WTC11 (cell line): ENCODE measurements at regions not wholly inside any gene's neighbourhood (a gene's known extent, or its start where the extent isn't known, plus 50 kb on each side); places are given as distances from the start of the nearest gene placed in this dataset.

Experiments used
- ATAC-seq: fragments of 200-7000 bp; cut with Tn5 transposase; 2 replicates; pipeline ENCODE4 v1.10.0; 2021; ENCODE audit warnings: mild to moderate bottlenecking, moderate library complexity
- CTCF ChIA-PET: fragments of 300-600 bp; sonication (Branson Sonifier 250); formaldehyde crosslinking; loops from one replicate; lab custom pipeline; 2021; ENCODE audit warnings: antibody characterized with exemption; lab: Charles Lee
- POLR2A ChIA-PET: fragments of 350-600 bp; sonication (Branson Sonifier 250); formaldehyde crosslinking; loops from one replicate; lab custom pipeline; 2021; ENCODE audit warnings: antibody characterized with exemption; lab: Charles Lee
- DNase-seq: peaks from one replicate; pipeline ENCODE4 v3.0.0; 2021; ENCODE audit warnings: low spot score
- H3K27ac Mint-ChIP-seq: 2 replicates; pipeline ENCODE4 v1.8.0; 2021; ENCODE audit warnings: mixed read lengths
- H3K27me3 Mint-ChIP-seq: 2 replicates; pipeline ENCODE4 v1.8.0; 2021; ENCODE audit warnings: low read depth, mild to moderate bottlenecking, moderate library complexity, mixed read lengths
- H3K36me3 Mint-ChIP-seq: 2 replicates; pipeline ENCODE4 v1.8.0; 2021; ENCODE audit warnings: mixed read lengths
- H3K4me1 Mint-ChIP-seq: 2 replicates; pipeline ENCODE4 v1.8.0; 2022; ENCODE audit warnings: mixed read lengths
- H3K4me3 Mint-ChIP-seq: 2 replicates; pipeline ENCODE4 v1.8.0; 2021; ENCODE audit warnings: mild to moderate bottlenecking, moderate library complexity, mixed read lengths
- H3K9me3 Mint-ChIP-seq: 2 replicates; pipeline ENCODE4 v1.8.0; 2021; ENCODE audit warnings: mixed read lengths
- CBFB ChIP-seq: sonication (generic); formaldehyde crosslinking; IDR thresholded peaks from 2 replicates; pipeline ENCODE4 v1.8.1; 2022; ENCODE audit warnings: mild to moderate bottlenecking, low read depth, missing genetic modification reagents
- ETV6 ChIP-seq: sonication (generic); formaldehyde crosslinking; IDR thresholded peaks from 2 replicates; pipeline ENCODE4 v1.8.1; 2022; ENCODE audit warnings: mild to moderate bottlenecking, missing genetic modification reagents
- FOXK1 ChIP-seq: sonication (generic); formaldehyde crosslinking; IDR thresholded peaks from 2 replicates; pipeline ENCODE4 v1.8.0; 2022; ENCODE audit warnings: mild to moderate bottlenecking, moderate library complexity, missing genetic modification reagents
- FOXP1 ChIP-seq: sonication (generic); formaldehyde crosslinking; IDR thresholded peaks from 2 replicates; pipeline ENCODE4 v1.8.0; 2022; ENCODE audit warnings: missing genetic modification reagents, mild to moderate bottlenecking, moderate library complexity, borderline replicate concordance
- GRHL2 ChIP-seq: fragments of 250-450 bp; sonication (Bioruptor Pico); IDR thresholded peaks from 2 replicates; pipeline ENCODE4 v1.8.0; 2022; ENCODE audit warnings: mild to moderate bottlenecking, moderate library complexity; ENCODE audit not compliant: insufficient replicate concordance, severe bottlenecking
- GTF2I ChIP-seq: fragments of 250-450 bp; sonication (Bioruptor Pico); conservative IDR thresholded peaks from 2 replicates; pipeline ENCODE4 v1.4.0; 2021; ENCODE audit warnings: mild to moderate bottlenecking
- HMGA2 ChIP-seq: fragments of 250-450 bp; sonication (Bioruptor Pico); IDR thresholded peaks from 2 replicates; pipeline ENCODE4 v1.4.0; 2021; ENCODE audit warnings: mild to moderate bottlenecking, moderate library complexity
- IRF2 ChIP-seq: sonication (generic); formaldehyde crosslinking; IDR thresholded peaks from 2 replicates; pipeline ENCODE4 v1.8.0; 2022; ENCODE audit warnings: low read depth, missing genetic modification reagents, borderline replicate concordance
- NFYB ChIP-seq: sonication (generic); formaldehyde crosslinking; conservative IDR thresholded peaks from 2 replicates; pipeline ENCODE4 v1.8.0; 2022; ENCODE audit warnings: low read depth, missing genetic modification reagents
- NR3C1 ChIP-seq: sonication (generic); formaldehyde crosslinking; conservative IDR thresholded peaks from 2 replicates; pipeline ENCODE4 v1.8.1; 2023; ENCODE audit warnings: low read depth, mild to moderate bottlenecking, missing genetic modification reagents
- RELA ChIP-seq: sonication (generic); formaldehyde crosslinking; IDR thresholded peaks from 2 replicates; pipeline ENCODE4 v1.8.1; 2022; ENCODE audit warnings: missing genetic modification reagents, mild to moderate bottlenecking, borderline replicate concordance
- SP1 ChIP-seq: sonication (generic); formaldehyde crosslinking; conservative IDR thresholded peaks from 2 replicates; pipeline ENCODE4 v1.8.1; 2022; ENCODE audit warnings: missing genetic modification reagents
- ZNF396 ChIP-seq: fragments of 250-450 bp; sonication (Bioruptor Pico); IDR thresholded peaks from 2 replicates; pipeline ENCODE4 v1.8.0; 2021; ENCODE audit warnings: mild to moderate bottlenecking, moderate library complexity, borderline replicate concordance
- ZNF423 ChIP-seq: fragments of 250-450 bp; sonication (Bioruptor Pico); IDR thresholded peaks from 2 replicates; pipeline ENCODE4 v2.1.2; 2022; ENCODE audit warnings: mild to moderate bottlenecking, moderate library complexity
- TF ChIP-seq, protein P1 (sequence below): sonication (generic); formaldehyde crosslinking; IDR thresholded peaks from 2 replicates; pipeline ENCODE4 v1.8.1; 2023; ENCODE audit warnings: mild to moderate bottlenecking, missing genetic modification reagents, moderate library complexity
- TF ChIP-seq, protein P2 (sequence below): sonication (generic); formaldehyde crosslinking; IDR thresholded peaks from 2 replicates; pipeline ENCODE4 v1.8.1; 2022; ENCODE audit warnings: missing genetic modification reagents, borderline replicate concordance
- TF ChIP-seq, protein P3 (sequence below): fragments of 250-450 bp; sonication (Bioruptor Pico); IDR thresholded peaks from 2 replicates; pipeline ENCODE4 v1.8.0; 2021; ENCODE audit warnings: mild to moderate bottlenecking
- TF ChIP-seq, protein P4 (sequence below): sonication (generic); formaldehyde crosslinking; IDR thresholded peaks from 2 replicates; pipeline ENCODE4 v1.8.0; 2023; ENCODE audit warnings: missing genetic modification reagents
- TF ChIP-seq, protein P5 (sequence below): sonication (generic); formaldehyde crosslinking; IDR thresholded peaks from 2 replicates; pipeline ENCODE4 v1.8.1; 2022; ENCODE audit warnings: mild to moderate bottlenecking, missing genetic modification reagents, moderate library complexity, borderline replicate concordance
- TF ChIP-seq, protein P6 (sequence below): sonication (generic); formaldehyde crosslinking; IDR thresholded peaks from 2 replicates; pipeline ENCODE4 v1.8.0; 2023; ENCODE audit warnings: missing genetic modification reagents, mild to moderate bottlenecking, borderline replicate concordance
- TF ChIP-seq, protein P7 (sequence below): sonication (generic); formaldehyde crosslinking; IDR thresholded peaks from 2 replicates; pipeline ENCODE4 v1.8.1; 2022; ENCODE audit warnings: mild to moderate bottlenecking, moderate library complexity, missing genetic modification reagents

DNA sequence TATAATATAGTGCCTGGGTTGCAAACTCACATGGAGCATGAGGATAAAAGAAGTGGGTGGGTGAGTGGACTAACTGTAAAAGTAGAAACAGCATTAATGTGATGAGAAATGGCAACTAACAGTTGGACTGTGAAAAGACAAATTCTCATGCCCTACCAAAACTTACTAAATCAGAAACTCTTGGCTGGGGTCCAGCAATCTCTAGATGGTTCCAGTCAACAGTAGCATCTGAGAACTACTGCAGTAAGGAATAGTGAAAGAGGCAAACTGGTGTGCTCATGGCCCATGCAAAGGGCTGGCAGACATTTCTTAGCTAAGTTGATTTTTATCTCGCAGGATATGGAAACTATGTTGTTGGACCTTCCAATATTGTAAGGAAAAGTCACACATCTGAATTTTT lies 150.3 kb downstream of the PIK3R1 start:
- Mint-ChIP-seq H3K4me3 (no peak overlapping the region), H3K4me1 (peaks cover 8% of the 10 kb centered on the region; the same call in 1 of the 2 replicates), H3K9me3 (peaks cover 8% of the 10 kb centered on the region; the same call in 1 of the 2 replicates), H3K27ac (no peak overlapping the region), H3K36me3 (no peaks in the 10 kb centered on the region), H3K27me3 (no peaks in the 10 kb centered on the region)
- DNase-seq (no peak), ATAC-seq (no peak)
- ChIA-PET POLR2A (no interaction called here), CTCF (no interaction called here)
- TF ChIP-seq, protein P1, sequence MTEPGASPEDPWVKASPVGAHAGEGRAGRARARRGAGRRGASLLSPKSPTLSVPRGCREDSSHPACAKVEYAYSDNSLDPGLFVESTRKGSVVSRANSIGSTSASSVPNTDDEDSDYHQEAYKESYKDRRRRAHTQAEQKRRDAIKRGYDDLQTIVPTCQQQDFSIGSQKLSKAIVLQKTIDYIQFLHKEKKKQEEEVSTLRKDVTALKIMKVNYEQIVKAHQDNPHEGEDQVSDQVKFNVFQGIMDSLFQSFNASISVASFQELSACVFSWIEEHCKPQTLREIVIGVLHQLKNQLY (CRISPR knock-in tag): no peak

DNA sequence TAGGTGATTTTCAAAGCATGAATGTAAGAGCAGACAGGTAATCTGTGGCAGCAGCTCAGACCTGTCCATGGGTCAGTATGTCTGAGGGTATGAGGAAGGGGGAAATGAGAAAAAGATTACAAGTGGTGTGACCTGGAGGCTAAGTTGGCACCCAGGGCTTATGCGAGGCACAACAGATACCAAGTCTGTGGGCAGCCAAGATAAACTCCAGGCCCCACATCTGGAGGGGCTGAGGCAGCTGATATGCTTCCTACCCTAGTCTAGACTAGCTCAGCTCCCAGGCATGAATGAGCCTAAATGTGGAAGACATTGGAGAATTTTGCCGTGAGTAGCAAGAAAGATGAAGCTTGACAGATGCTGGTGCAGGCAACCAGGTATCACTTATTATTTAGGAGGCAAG lies 151.7 kb downstream of the PIK3R1 start:
- TF ChIP-seq GRHL2 (CRISPR knock-in tag) (no peak), IRF2 (CRISPR knock-in tag) (no peak), NR3C1 (CRISPR knock-in tag) (no peak), ZNF423 (CRISPR knock-in tag) (no peak), CBFB (CRISPR knock-in tag) (no peak), HMGA2 (no peak), ETV6 (CRISPR knock-in tag) (no peak), GTF2I (CRISPR knock-in tag) (no peak), ZNF396 (no peak), SP1 (CRISPR knock-in tag) (no peak), RELA (CRISPR knock-in tag) (no peak), FOXP1 (no peak), FOXK1 (CRISPR knock-in tag) (no peak), NFYB (no peak)
- TF ChIP-seq, protein P2, sequence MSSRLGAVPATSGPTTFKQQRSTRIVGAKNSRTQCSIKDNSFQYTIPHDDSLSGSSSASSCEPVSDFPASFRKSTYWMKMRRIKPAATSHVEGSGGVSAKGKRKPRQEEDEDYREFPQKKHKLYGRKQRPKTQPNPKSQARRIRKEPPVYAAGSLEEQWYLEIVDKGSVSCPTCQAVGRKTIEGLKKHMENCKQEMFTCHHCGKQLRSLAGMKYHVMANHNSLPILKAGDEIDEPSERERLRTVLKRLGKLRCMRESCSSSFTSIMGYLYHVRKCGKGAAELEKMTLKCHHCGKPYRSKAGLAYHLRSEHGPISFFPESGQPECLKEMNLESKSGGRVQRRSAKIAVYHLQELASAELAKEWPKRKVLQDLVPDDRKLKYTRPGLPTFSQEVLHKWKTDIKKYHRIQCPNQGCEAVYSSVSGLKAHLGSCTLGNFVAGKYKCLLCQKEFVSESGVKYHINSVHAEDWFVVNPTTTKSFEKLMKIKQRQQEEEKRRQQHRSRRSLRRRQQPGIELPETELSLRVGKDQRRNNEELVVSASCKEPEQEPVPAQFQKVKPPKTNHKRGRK (CRISPR knock-in tag): no peak
- TF ChIP-seq, protein P3, sequence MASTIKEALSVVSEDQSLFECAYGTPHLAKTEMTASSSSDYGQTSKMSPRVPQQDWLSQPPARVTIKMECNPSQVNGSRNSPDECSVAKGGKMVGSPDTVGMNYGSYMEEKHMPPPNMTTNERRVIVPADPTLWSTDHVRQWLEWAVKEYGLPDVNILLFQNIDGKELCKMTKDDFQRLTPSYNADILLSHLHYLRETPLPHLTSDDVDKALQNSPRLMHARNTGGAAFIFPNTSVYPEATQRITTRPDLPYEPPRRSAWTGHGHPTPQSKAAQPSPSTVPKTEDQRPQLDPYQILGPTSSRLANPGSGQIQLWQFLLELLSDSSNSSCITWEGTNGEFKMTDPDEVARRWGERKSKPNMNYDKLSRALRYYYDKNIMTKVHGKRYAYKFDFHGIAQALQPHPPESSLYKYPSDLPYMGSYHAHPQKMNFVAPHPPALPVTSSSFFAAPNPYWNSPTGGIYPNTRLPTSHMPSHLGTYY (CRISPR knock-in tag): no peak
- TF ChIP-seq, protein P4, sequence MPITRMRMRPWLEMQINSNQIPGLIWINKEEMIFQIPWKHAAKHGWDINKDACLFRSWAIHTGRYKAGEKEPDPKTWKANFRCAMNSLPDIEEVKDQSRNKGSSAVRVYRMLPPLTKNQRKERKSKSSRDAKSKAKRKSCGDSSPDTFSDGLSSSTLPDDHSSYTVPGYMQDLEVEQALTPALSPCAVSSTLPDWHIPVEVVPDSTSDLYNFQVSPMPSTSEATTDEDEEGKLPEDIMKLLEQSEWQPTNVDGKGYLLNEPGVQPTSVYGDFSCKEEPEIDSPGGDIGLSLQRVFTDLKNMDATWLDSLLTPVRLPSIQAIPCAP: no peak
- TF ChIP-seq, protein P5, sequence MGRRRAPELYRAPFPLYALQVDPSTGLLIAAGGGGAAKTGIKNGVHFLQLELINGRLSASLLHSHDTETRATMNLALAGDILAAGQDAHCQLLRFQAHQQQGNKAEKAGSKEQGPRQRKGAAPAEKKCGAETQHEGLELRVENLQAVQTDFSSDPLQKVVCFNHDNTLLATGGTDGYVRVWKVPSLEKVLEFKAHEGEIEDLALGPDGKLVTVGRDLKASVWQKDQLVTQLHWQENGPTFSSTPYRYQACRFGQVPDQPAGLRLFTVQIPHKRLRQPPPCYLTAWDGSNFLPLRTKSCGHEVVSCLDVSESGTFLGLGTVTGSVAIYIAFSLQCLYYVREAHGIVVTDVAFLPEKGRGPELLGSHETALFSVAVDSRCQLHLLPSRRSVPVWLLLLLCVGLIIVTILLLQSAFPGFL: no peak
- TF ChIP-seq, protein P6, sequence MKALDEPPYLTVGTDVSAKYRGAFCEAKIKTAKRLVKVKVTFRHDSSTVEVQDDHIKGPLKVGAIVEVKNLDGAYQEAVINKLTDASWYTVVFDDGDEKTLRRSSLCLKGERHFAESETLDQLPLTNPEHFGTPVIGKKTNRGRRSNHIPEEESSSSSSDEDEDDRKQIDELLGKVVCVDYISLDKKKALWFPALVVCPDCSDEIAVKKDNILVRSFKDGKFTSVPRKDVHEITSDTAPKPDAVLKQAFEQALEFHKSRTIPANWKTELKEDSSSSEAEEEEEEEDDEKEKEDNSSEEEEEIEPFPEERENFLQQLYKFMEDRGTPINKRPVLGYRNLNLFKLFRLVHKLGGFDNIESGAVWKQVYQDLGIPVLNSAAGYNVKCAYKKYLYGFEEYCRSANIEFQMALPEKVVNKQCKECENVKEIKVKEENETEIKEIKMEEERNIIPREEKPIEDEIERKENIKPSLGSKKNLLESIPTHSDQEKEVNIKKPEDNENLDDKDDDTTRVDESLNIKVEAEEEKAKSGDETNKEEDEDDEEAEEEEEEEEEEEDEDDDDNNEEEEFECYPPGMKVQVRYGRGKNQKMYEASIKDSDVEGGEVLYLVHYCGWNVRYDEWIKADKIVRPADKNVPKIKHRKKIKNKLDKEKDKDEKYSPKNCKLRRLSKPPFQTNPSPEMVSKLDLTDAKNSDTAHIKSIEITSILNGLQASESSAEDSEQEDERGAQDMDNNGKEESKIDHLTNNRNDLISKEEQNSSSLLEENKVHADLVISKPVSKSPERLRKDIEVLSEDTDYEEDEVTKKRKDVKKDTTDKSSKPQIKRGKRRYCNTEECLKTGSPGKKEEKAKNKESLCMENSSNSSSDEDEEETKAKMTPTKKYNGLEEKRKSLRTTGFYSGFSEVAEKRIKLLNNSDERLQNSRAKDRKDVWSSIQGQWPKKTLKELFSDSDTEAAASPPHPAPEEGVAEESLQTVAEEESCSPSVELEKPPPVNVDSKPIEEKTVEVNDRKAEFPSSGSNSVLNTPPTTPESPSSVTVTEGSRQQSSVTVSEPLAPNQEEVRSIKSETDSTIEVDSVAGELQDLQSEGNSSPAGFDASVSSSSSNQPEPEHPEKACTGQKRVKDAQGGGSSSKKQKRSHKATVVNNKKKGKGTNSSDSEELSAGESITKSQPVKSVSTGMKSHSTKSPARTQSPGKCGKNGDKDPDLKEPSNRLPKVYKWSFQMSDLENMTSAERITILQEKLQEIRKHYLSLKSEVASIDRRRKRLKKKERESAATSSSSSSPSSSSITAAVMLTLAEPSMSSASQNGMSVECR (CRISPR knock-in tag): no peak
- TF ChIP-seq, protein P7, sequence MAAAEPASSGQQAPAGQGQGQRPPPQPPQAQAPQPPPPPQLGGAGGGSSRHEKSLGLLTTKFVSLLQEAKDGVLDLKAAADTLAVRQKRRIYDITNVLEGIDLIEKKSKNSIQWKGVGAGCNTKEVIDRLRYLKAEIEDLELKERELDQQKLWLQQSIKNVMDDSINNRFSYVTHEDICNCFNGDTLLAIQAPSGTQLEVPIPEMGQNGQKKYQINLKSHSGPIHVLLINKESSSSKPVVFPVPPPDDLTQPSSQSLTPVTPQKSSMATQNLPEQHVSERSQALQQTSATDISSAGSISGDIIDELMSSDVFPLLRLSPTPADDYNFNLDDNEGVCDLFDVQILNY (CRISPR knock-in tag): no peak
- peaks cover 8% of the 10 kb centered on the region; the same call in 1 of the 2 replicates for H3K9me3 Mint-ChIP-seq
- ATAC-seq (no peak), DNase-seq (no peak)
- no peak overlapping the region for H3K27ac Mint-ChIP-seq
- ChIA-PET CTCF (no interaction called here), POLR2A (no interaction called here)
- no peaks in the 10 kb centered on the region for H3K27me3 Mint-ChIP-seq
- H3K4me3 Mint-ChIP-seq: no peak overlapping the region
- H3K4me1 Mint-ChIP-seq: peaks cover 8% of the 10 kb centered on the region; the same call in 1 of the 2 replicates
- H3K36me3 Mint-ChIP-seq: no peaks in the 10 kb centered on the region
